Lung (tissue), 11 donors: ENCODE measurements at regions not wholly inside any gene's neighbourhood (a gene's known extent, or its start where the extent isn't known, plus 50 kb on each side); places are given as distances from the start of the nearest gene placed in this dataset.

Experiments
- ATAC-seq: fragments of 200-7000 bp; cut with Tn5 transposase; one replicate; pipeline ENCODE4 v1.9.1; 2020; ENCODE audit warnings: moderate number of reproducible peaks; ENCODE audit not compliant: insufficient read depth, low FRiP score
- DNase-seq, 3 donors: peaks; one replicate each; pipeline ENCODE4 v3.0.0-alpha.2; 2013 to 2017
- H3K27ac ChIP-seq, 2 donors: one replicate each; pipeline ENCODE4 v1.5.1; 2013; ENCODE audit warnings: mild to moderate bottlenecking in 2 of 2, moderate library complexity in 2 of 2, control low read depth in 1 of 2, inconsistent platforms in 1 of 2, low read depth in 1 of 2, low read length in 1 of 2
- H3K27me3 ChIP-seq, 3 donors: one replicate each; pipeline ENCODE4 v1.5.1; 2013; ENCODE audit warnings: low read length in 2 of 3; ENCODE audit not compliant: control insufficient read depth in 3 of 3, insufficient read depth in 3 of 3
- H3K36me3 ChIP-seq, 4 donors: one replicate each; pipeline ENCODE4 v1.5.1; 2013; ENCODE audit warnings: low read length in 4 of 4, mild to moderate bottlenecking in 1 of 4, moderate library complexity in 1 of 4; ENCODE audit not compliant: control insufficient read depth in 4 of 4, insufficient read depth in 4 of 4
- H3K4me1 ChIP-seq, 5 donors: one replicate each; pipeline ENCODE4 v1.5.1; 2013; ENCODE audit warnings: low read length in 5 of 5, mild to moderate bottlenecking in 2 of 5, moderate library complexity in 1 of 5; ENCODE audit not compliant: control insufficient read depth in 5 of 5, insufficient read depth in 5 of 5
- H3K4me3 ChIP-seq: one replicate; pipeline ENCODE4 v1.5.1; 2013; ENCODE audit warnings: mild to moderate bottlenecking, control low read depth, moderate library complexity
- H3K9ac ChIP-seq, 2 donors: one replicate each; pipeline ENCODE4 v1.5.1; 2013; ENCODE audit warnings: low read length in 2 of 2, control low read depth in 1 of 2; ENCODE audit not compliant: insufficient read depth in 1 of 2
- H3K9me3 ChIP-seq, 4 donors: one replicate each; pipeline ENCODE4 v1.5.1; 2013; ENCODE audit warnings: low read length in 3 of 4, mild to moderate bottlenecking in 1 of 4, moderate library complexity in 1 of 4; ENCODE audit not compliant: control insufficient read depth in 4 of 4, insufficient read depth in 3 of 4
- CTCF ChIP-seq: IDR thresholded peaks from 2 replicates; pipeline ENCODE4 v1.5.1; 2012; ENCODE audit warnings: mild to moderate bottlenecking; ENCODE audit errors: control extremely low read depth, extremely low read depth
- WGBS, 2 donors: extraction: QIAGEN DNeasy Blood & Tissue Kit; methylation state at CpG; one replicate each; pipeline ENCODE4 v1.1.7; 2013; 5-methylcytosine and 5-hydroxymethylcytosine counted together
- donor health status: control.
- donor health status: control.
- donor health status: Bipolar disorder and iron deficiency.
- donor health status: healthy.
- donor health status: DM: yes; HTN: yes; CAD: no.

GRCh38 chr18:2376707-2377106 lies 194.6 kb downstream of the METTL4 start:
- TF ChIP-seq CTCF = no peak

GRCh38 chr18:2380101-2380500 lies 191.2 kb downstream of the METTL4 start:
- no peaks in the 10 kb centered on the region for H3K27me3 ChIP-seq
- H3K9ac ChIP-seq = no peak overlapping the region
- H3K9me3 ChIP-seq = no peaks in the 10 kb centered on the region
- no peaks in the 10 kb centered on the region for H3K4me1 ChIP-seq
- no peak for ATAC-seq
- DNase-seq = no peak
- H3K4me3 ChIP-seq = no peak overlapping the region
- no peaks in the 10 kb centered on the region for H3K36me3 ChIP-seq
- H3K27ac ChIP-seq = no peak overlapping the region
- TF ChIP-seq CTCF = no peak
- 81 to 88% methylated on average over 2 of the region's 2 CpGs for WGBS, 2 donors

More at GRCh38 chr18:2376707-2377106, 194.6 kb downstream of the METTL4 start:
- H3K9me3 ChIP-seq = no peaks in the 10 kb centered on the region
- DNase-seq (no peak), ATAC-seq (no peak)
- H3K36me3 ChIP-seq = no peaks in the 10 kb centered on the region
- H3K4me3 ChIP-seq = no peak overlapping the region
- H3K27me3 ChIP-seq = no peaks in the 10 kb centered on the region
- no peak overlapping the region for H3K9ac ChIP-seq
- 78 to 86% methylated on average over 2 of the region's 2 CpGs for WGBS, 2 donors
- H3K4me1 ChIP-seq = no peaks in the 10 kb centered on the region
- no peak overlapping the region for H3K27ac ChIP-seq

- Histone ChIP-seq H3K4me1 (no peaks in the 10 kb centered on the region), H3K9me3 (no peaks in the 10 kb centered on the region), H3K36me3 (no peaks in the 10 kb centered on the region), H3K27me3 (no peaks in the 10 kb centered on the region), H3K9ac (no peak overlapping the region), H3K4me3 (no peak overlapping the region), H3K27ac (no peak overlapping the region)
- no peak for TF ChIP-seq CTCF
- ATAC-seq (no peak), DNase-seq (no peak)
- 88 to 90% methylated on average over 2 of the region's 2 CpGs for WGBS, 2 donors
These were observed 189.8 kb downstream of the METTL4 start for GRCh38 chr18:2381539-2381938.

GRCh38 chr18:2387588-2387987 lies 183.7 kb downstream of the METTL4 start:
- TF ChIP-seq CTCF = no peak
- ATAC-seq = no peak
- Histone ChIP-seq H3K27ac (no peak overlapping the region), H3K4me3 (no peak overlapping the region), H3K9me3 (no peaks in the 10 kb centered on the region), H3K36me3 (no peaks in the 10 kb centered on the region), H3K4me1 (no peaks in the 10 kb centered on the region), H3K27me3 (no peaks in the 10 kb centered on the region), H3K9ac (no peak overlapping the region)
- no peak for DNase-seq
